ENCODE measurements at regions not wholly inside any gene's neighbourhood (a gene's known extent, or its start where the extent isn't known, plus 50 kb on each side); places are given as distances from the start of the nearest gene placed in this dataset.
"Not testable (repeated sequence)": the region's sequence is repeated elsewhere in the genome, so short reads cannot be mapped to it uniquely, and the experiment has no call there.

DNA sequence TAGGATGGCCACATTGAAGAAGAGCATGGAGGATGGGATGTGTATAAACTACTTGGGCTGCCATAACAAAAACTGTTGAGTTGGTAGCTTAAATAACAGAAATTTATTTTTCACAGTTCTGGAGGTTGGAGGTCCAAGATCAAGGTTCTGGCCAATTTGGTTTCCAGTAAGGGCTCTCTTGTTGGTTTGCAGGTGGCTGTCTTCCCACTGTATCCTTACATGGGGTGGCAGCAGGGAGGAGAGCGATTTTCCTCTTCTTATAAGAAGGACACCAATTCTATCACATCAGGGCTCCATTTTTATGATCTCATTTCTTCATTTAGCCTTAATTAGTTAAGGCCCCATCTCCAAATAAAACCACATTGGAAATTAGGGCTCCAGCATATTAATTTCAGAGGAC lies 465.7 kb downstream of the GADD45G start:
- Mint-ChIP-seq H3K9me3 (no peaks in the 10 kb centered on the region), H3K4me1 (peaks cover 0 to 3% (median 0%) of the 10 kb centered on the region in 3 donors), H3K27ac (no peak overlapping the region), H3K36me3 (no peaks in the 10 kb centered on the region), H3K4me3 (no peak overlapping the region), H3K27me3 (peaks cover 9 to 21% (median 20%) of the 10 kb centered on the region in 3 donors)
- DNase-seq = no peak
- no peak for ATAC-seq (ENCODE audit: low read depth in 2 of 2)

DNA sequence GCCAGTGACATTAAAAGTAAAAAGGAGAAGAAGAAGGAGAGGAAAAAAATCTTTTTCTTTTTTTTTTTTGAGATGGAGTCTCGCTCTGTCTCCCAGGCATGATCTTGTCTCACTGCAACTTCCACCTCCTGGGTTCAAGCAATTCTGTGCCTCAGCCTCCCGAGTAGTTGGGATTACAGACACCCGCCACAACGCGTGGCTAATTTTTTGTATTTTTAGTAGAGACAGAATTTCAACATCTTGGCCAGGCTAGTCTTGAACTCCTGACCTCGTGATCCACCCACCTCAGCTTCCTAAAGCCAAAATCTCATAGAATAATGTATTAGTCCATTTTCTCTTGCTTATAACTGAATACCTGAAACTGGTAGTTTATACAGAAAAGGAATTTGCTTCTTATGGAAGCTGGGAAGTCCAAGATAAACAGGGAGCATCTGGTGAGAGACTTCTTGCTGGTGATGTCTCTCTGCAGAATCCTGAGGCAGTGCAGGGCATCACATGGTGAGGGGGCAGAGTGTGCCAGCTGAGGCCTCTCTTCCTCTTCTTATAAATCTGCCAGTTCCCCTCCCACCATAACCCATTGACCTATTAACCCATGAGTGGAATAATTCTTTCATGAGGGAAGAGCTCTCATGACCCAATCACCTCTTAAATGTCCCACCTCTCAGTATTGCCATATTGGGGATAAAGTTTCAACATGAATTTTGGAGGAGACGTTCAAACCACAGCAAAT lies 466.3 kb downstream of the GADD45G start:
- no peak for ATAC-seq (ENCODE audit: low read depth in 2 of 2)
- Mint-ChIP-seq H3K27ac (no peak overlapping the region), H3K4me3 (peak overlapping the region in 1 of 8 donors; percentile 25), H3K4me1 (peaks cover 0 to 3% (median 0%) of the 10 kb centered on the region in 3 donors), H3K27me3 (peaks cover 9 to 21% (median 20%) of the 10 kb centered on the region in 3 donors), H3K9me3 (no peaks in the 10 kb centered on the region), H3K36me3 (no peaks in the 10 kb centered on the region)
- no peak for DNase-seq

DNA sequence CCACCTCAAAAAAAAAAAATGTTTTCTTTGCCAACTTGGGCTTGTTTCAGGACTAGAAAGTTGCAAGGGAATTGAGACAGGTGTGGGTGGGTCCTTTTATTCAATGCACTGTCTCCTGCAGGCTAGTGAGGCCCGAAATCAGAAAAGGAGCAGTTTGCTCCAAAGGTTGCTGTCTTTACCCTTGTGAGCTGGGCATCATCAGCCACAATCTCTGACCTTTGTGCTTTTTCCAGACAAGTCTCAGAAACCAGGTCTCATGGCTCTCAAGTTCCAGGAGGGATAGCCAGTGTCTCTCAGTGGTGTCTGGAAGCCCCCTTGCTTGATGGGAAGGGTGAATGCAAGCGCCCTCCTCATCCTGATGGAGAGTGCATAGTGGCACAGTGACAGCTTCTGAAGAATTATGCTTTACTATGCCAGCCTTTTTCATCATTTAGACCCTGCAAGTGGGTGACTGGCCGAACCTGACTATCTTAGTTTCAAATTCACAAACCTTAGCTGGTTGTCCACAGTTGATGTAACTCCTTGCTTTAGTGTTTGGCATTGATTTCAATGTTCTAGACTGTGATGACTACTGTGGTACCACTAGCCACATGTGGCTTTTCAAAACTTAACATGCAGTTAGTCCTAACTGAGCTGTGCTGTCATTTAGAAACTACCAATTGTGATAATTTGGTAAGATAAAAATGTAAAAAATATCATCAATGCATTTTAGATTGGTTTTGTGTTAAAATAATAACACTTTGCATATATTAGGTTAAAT lies 468.6 kb downstream of the GADD45G start:
- Mint-ChIP-seq H3K4me1 (peaks cover 12 to 13% (median 12%) of the 10 kb centered on the region in 3 donors), H3K9me3 (no peaks in the 10 kb centered on the region), H3K36me3 (no peaks in the 10 kb centered on the region), H3K4me3 (no peak overlapping the region), H3K27ac (no peak overlapping the region), H3K27me3 (peaks cover 8 to 28% (median 26%) of the 10 kb centered on the region in 3 donors)
- no peak for DNase-seq
- ATAC-seq (ENCODE audit: low read depth in 2 of 2) = no peak

DNA sequence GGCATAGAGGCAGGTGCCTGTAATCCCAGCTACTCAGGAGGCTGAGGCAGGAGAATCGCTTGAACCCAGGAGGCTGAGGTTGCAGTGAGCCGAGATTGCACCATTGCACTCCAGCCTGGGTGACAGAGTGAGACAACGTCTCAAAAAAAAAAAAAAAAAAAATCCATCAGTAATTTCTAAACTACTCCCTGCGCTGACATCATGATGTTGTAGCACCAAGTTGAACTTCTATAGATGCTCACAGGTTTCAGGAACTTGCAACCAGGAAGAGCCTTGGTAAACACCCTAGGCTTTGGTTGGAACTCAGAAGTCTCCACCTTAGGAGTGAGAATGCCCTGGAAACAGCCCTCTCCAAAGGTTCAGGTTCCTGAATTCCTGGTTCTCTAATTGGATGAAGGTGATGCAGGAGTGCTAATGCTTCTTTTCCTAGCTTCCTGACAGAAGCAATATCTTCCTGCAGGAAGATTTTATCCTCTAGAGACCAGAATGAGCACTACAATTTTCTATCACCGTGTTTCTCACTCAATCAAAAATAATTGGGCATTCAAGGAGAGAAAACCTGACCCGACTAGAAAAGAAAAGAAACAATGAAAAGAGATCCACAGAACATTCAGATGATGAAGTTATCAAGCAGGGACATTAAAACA lies 469.6 kb downstream of the GADD45G start:
- H3K4me3 Mint-ChIP-seq = no peak overlapping the region
- no peaks in the 10 kb centered on the region for H3K36me3 Mint-ChIP-seq
- H3K4me1 Mint-ChIP-seq = peaks cover 18 to 22% (median 22%) of the 10 kb centered on the region in 3 donors
- no peaks in the 10 kb centered on the region for H3K9me3 Mint-ChIP-seq
- peaks cover 4 to 21% (median 20%) of the 10 kb centered on the region in 3 donors for H3K27me3 Mint-ChIP-seq
- no peak for ATAC-seq (ENCODE audit: low read depth in 2 of 2)
- DNase-seq = no peak
- no peak overlapping the region for H3K27ac Mint-ChIP-seq

DNA sequence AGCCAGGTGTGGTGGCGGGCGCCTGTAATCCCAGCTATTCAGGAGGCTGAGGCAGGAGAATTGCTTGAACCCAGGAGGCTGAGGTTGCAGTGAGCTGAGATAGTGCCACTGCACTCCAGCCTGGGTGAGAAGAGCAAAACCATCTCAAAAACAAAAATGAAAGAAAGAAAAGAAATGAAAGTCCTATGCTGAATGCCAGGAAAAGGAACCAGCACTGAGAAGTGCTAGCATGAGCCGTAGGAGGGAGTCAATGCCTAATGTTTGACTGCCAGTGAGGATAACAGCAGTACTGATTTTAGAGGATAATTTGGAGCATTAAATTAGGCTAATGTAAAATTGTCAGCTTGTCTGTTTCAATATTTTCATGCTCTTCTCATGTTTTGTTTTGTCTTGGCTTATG lies 472.8 kb downstream of the GADD45G start:
- peaks cover 15 to 28% (median 23%) of the 10 kb centered on the region in 3 donors for H3K4me1 Mint-ChIP-seq

DNA sequence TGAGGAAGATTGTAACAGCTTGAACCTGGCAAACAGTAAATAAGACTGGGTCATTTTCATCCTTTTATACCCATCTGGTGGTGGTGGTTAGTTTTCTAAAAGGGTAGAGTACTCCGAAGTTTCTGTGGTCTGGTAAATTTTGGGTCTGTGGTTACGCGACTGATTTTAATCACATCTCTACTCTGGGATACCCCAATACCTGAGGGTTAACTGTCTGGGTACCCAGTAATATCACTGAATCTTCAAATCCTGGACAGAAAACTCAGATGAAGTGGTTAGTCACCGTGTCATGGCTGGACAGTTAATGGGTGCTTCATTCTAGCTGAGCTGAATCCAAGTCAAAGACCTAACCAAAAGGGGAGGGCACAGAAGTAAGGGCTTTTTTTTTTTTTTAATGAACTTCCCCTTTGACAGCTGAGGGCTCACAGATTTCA lies 474.2 kb downstream of the GADD45G start:
- Mint-ChIP-seq H3K4me1 (peaks cover 15 to 28% (median 23%) of the 10 kb centered on the region in 3 donors), H3K9me3 (no peaks in the 10 kb centered on the region), H3K4me3 (peak overlapping the region in 4 of 8 donors; percentile 2 to 67 (median 48)), H3K27me3 (peaks cover 0 to 19% (median 18%) of the 10 kb centered on the region in 3 donors), H3K27ac (peak overlapping the region in 3 of 6 donors; percentile 51 to 73 (median 56)), H3K36me3 (no peaks in the 10 kb centered on the region)
- peak; percentile 86 to 89 for ATAC-seq (ENCODE audit: low read depth in 2 of 2)
- DNase-seq = peak; percentile 32

More for the DNA sequence above, 472.8 kb downstream of the GADD45G start:
- peak; percentile 23 to 32 for ATAC-seq (ENCODE audit: low read depth in 2 of 2)
- H3K36me3 Mint-ChIP-seq, DNase-seq, H3K9me3 Mint-ChIP-seq: not testable (repeated sequence)
- H3K27me3 Mint-ChIP-seq = peaks cover 0 to 18% (median 16%) of the 10 kb centered on the region in 3 donors
- peak overlapping the region in 1 of 6 donors; percentile 33 for H3K27ac Mint-ChIP-seq
- peak overlapping the region in 2 of 8 donors; percentile 12 to 44 for H3K4me3 Mint-ChIP-seq

DNA sequence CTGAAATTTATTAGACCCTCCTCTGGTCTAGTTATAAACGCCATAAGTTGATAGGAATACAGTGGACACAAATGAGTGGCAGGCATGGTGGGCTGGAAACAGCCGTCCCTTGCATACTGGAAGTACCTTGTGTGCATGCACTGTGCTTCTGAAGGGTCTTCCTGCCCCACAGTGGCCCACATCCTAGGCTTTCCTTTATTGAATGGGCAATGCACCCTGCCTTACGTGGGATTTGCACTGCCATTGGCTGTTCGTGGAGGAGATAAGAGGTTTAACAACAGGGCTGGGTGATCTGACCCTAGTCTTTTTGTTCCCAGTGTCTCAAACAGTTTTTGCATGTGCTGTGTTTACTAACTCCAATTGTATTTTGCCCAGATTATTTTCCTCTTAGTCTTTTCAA lies 480.8 kb downstream of the GADD45G start:
- Mint-ChIP-seq H3K9me3 (no peaks in the 10 kb centered on the region), H3K27me3 (peaks cover 0 to 14% (median 9%) of the 10 kb centered on the region in 3 donors), H3K27ac (no peak overlapping the region), H3K36me3 (no peaks in the 10 kb centered on the region), H3K4me1 (peaks cover 10 to 15% (median 11%) of the 10 kb centered on the region in 3 donors), H3K4me3 (no peak overlapping the region)
- DNase-seq (no peak), ATAC-seq (ENCODE audit: low read depth in 2 of 2) (no peak)

DNA sequence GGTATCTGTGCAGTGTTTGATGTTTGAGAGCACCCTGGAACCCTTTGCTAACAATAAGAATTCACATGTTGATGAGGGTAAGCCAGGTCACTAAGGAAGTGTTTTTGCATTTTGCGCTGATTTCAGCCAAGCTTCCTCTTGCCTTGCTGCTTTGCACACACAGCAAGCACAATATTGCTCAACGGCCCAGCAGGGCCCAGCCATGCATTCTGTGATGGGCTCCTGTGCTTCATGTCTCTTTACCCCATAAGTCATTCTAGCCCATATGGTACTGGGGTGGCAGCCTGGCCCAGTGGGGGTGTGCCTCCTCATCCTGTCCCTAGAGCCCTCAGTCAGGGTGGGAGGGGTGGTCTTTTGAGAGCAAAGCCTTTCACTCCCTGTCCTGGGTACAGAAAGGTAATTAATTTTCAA lies 481.3 kb downstream of the GADD45G start:
- Mint-ChIP-seq H3K4me1 (peaks cover 10 to 15% (median 11%) of the 10 kb centered on the region in 3 donors), H3K9me3 (no peaks in the 10 kb centered on the region), H3K27ac (no peak overlapping the region), H3K4me3 (no peak overlapping the region), H3K27me3 (peaks cover 0 to 14% (median 11%) of the 10 kb centered on the region in 3 donors), H3K36me3 (no peaks in the 10 kb centered on the region)
- DNase-seq = no peak
- ATAC-seq (ENCODE audit: low read depth in 2 of 2) = peak; percentile 30 to 62

DNA sequence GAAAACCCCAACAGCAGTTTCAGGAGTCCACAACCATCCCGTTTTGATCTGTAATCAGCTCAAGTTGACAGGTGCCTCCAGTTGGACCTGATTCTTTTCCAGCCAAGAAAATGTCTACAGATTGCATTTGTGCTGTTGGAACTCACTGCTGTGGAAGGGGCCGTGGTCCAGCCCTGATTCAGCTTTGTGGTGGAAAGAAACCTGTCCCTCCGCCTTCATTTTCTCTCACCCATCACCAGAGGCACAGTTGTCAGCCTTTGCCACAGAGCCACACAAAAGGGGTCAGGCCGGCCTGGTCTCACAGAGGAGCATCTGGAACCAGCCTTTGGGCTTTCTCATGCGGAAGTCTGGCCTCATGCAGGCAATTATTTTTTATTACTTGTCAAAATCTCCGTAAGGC lies 483.6 kb downstream of the GADD45G start:
- Mint-ChIP-seq H3K4me3 (no peak overlapping the region), H3K4me1 (peaks cover 10 to 19% (median 13%) of the 10 kb centered on the region in 3 donors), H3K9me3 (no peaks in the 10 kb centered on the region), H3K36me3 (no peaks in the 10 kb centered on the region), H3K27me3 (peaks cover 10 to 20% (median 13%) of the 10 kb centered on the region in 3 donors), H3K27ac (no peak overlapping the region)
- DNase-seq = no peak
- no peak for ATAC-seq (ENCODE audit: low read depth in 2 of 2)

DNA sequence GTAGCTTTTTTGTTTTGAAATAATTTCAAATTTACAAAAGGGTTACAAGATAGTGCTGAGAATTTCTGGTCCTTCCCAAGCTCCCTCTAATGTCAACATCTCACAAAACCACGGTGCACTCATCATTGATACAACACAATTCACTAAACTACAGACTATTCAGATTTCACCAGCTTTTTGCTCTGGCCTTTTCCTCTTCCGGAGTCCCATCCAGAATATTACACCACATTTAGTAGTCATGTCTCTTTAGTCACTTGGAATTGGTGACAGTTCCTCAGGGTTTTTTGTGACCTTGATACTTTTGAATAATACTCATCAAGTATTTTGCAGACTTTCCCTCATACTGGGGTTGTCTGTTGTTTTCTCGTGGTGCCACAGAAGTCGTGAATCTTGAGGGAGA lies 484.0 kb downstream of the GADD45G start:
- DNase-seq (no peak), ATAC-seq (ENCODE audit: low read depth in 2 of 2) (no peak)
- peak overlapping the region in 2 of 6 donors; percentile 18 to 66 for H3K27ac Mint-ChIP-seq
- no peaks in the 10 kb centered on the region for H3K36me3 Mint-ChIP-seq
- H3K27me3 Mint-ChIP-seq = peaks cover 14 to 24% (median 16%) of the 10 kb centered on the region in 3 donors
- no peak overlapping the region for H3K4me3 Mint-ChIP-seq
- H3K4me1 Mint-ChIP-seq = peaks cover 10 to 19% (median 15%) of the 10 kb centered on the region in 3 donors
- no peaks in the 10 kb centered on the region for H3K9me3 Mint-ChIP-seq

DNA sequence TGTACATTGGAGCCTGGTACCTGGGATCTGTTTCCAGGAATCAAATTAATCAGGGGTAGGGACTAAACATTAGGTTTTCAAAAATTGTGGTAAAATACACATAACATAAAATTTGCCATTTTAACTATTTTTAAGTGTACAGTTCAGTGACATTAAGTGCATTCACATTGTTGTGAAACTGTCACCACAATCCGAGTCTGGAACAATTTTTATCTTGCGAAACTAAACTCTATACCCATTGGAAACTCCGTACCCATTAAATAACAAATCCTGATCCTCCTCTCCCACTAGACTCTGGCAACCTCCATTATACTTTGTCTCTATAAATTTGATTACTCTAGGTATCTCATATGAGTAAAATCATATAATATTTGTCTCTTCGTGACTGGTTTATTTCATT lies 486.2 kb downstream of the GADD45G start:
- Mint-ChIP-seq H3K27me3 (peaks cover 12 to 24% (median 14%) of the 10 kb centered on the region in 3 donors), H3K4me3 (no peak overlapping the region), H3K27ac (no peak overlapping the region), H3K9me3 (no peaks in the 10 kb centered on the region), H3K4me1 (peaks cover 5 to 13% (median 11%) of the 10 kb centered on the region in 3 donors), H3K36me3 (no peaks in the 10 kb centered on the region)
- DNase-seq (no peak), ATAC-seq (ENCODE audit: low read depth in 2 of 2) (no peak)

DNA sequence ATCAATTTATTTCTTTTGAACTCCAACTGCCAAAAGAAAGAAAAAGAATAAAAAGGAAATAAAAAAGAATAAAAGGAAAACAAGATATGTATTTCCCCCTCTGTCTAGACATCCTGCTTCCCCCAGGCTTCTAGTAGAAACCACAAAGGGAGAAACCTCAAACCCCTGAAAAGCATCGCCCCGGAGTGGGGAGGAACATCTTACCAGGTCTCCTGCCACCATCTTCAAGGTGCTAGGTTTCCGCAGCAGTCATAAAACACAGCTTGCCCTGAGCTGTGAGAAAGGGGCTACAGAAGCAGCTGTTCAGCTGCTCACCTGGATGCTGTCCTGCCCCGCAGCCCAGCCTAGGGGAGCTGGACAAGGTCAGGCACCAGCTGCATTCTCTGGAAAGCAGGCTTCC lies 487.7 kb downstream of the GADD45G start:
- Mint-ChIP-seq H3K9me3 (no peaks in the 10 kb centered on the region), H3K27ac (no peak overlapping the region), H3K4me1 (peaks cover 0 to 4% (median 4%) of the 10 kb centered on the region in 3 donors), H3K27me3 (peaks cover 7 to 24% (median 14%) of the 10 kb centered on the region in 3 donors), H3K36me3 (no peaks in the 10 kb centered on the region), H3K4me3 (no peak overlapping the region)
- no peak for DNase-seq
- no peak for ATAC-seq (ENCODE audit: low read depth in 2 of 2)

DNA sequence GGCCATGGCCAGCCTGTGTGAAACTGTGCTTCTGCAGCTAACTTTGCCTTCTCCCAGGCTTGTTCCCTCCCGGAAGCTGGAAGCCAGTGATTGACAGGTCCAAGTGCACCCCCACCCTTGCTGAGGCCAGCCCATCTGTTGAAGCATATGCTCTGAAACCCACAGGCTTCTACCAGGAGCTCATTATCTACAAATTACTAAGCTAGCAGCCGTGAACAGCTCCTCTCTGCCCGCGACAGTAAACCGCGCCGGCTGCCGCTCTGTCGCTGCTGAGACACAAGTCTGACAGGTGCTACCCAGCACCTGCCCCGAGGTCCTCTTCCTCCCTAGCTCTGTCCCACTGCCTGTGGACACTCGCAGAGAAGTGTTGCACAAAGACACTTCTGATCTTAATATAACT lies 490.9 kb downstream of the GADD45G start:
- H3K27me3 Mint-ChIP-seq = peaks cover 7 to 15% (median 14%) of the 10 kb centered on the region in 3 donors
- H3K4me1 Mint-ChIP-seq = peaks cover 0 to 4% (median 4%) of the 10 kb centered on the region in 3 donors
- no peaks in the 10 kb centered on the region for H3K9me3 Mint-ChIP-seq
- H3K4me3 Mint-ChIP-seq = no peak overlapping the region
- no peak for ATAC-seq (ENCODE audit: low read depth in 2 of 2)
- no peaks in the 10 kb centered on the region for H3K36me3 Mint-ChIP-seq
- DNase-seq = no peak
- no peak overlapping the region for H3K27ac Mint-ChIP-seq
